NK-92 treated with Interleukin-12 subunit alpha and Interleukin-12 subunit beta, amount 100 ng/mL, for 24 hours (cell line): ENCODE measurements at regions not wholly inside any gene's neighbourhood (a gene's known extent, or its start where the extent isn't known, plus 50 kb on each side); places are given as distances from the start of the nearest gene placed in this dataset.

Experiments
- DNase-seq: peaks from one replicate; lab custom pipeline; 2025; lab: John Stamatoyannopoulos, UW

DNA sequence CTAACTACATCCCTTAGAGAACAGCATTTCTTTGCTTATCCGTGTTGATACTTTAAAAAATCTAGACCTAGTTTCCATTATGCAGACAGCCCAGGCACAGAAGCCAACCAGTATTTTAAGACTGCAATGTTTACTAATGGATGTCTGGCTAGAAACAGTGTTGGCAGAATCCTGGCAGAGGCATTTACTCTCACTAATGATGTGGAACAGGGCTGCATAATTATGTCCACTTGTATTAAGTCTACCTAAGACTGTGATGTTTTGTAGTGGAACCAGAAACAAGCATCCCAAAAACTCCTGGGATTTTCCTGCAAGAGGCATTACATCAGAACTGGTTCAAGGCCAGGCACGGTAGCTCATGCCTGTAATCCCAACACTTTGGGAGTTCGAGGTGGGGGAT, 50.2 kb upstream of the PICALM start:
- DNase-seq = no peak
